ENCODE measurements at regions not wholly inside any gene's neighbourhood (a gene's known extent, or its start where the extent isn't known, plus 50 kb on each side); places are given as distances from the start of the nearest gene placed in this dataset.

GRCh38 chr5:90301248-90301647 is 108.3 kb downstream of the CETN3 start:
- no peak overlapping the region for H3K4me3 ChIP-seq (replicated peaks in 1 of 3; ENCODE audit: insufficient read depth in 1 of 3, low read depth in 1 of 3, low read length in 3 of 3)
- DNase-seq (ENCODE audit: low read depth, low spot score): no peak
- H2AFZ ChIP-seq (ENCODE audit: low read depth, low read length): no peak overlapping the region
- H3K4me2 ChIP-seq (ENCODE audit: insufficient read depth, low read length): no peak overlapping the region
- FAIRE-seq: no peak
- dilution Hi-C loops (cut with MboI; ENCODE audit: extremely low pct_ligation_motif_present, low sequenced_read_pairs): no loop called here
- no peak overlapping the region for H3K9ac ChIP-seq (replicated peaks; ENCODE audit: extremely low read depth, insufficient read depth, low read length)
- no peaks in the 10 kb centered on the region for H3K27me3 ChIP-seq (ENCODE audit: control insufficient read depth in 2 of 2, insufficient read depth in 2 of 2, low read length in 2 of 2)
- no peaks in the 10 kb centered on the region for H3K4me1 ChIP-seq (ENCODE audit: control insufficient read depth, extremely low read depth, insufficient read depth, low read length)
- no peaks in the 10 kb centered on the region for H3K9me3 ChIP-seq (replicated peaks; ENCODE audit: control insufficient read depth, insufficient read depth, low read length)
- no peak overlapping the region for H3K27ac ChIP-seq (ENCODE audit: insufficient read depth, low read depth, low read length)
- no TSS peak for BruUV-seq (replicated peaks)
- intact Hi-C loops (cut with micrococcal nuclease): no loop called here
- ChIA-PET POLR2A (no interaction called here), CTCF (interaction anchor here (0.7 to 1.6 kb wide), 2 partner anchors 13 to 86 kb away, joined by 3 read pairs; no protein-coding TSS in a partner anchor)
- no peaks in the 10 kb centered on the region for H3K79me2 ChIP-seq (ENCODE audit: control insufficient read depth, insufficient read depth, low read length)
- no peaks in the 10 kb centered on the region for H3K9me1 ChIP-seq (replicated peaks; ENCODE audit: control insufficient read depth, extremely low read depth, insufficient read depth, low read length)
- TF ChIP-seq MAX (IDR thresholded peaks at IDR 0.05; ENCODE audit: insufficient read depth, insufficient read length): no peak
- TF ChIP-seq POLR2A (IDR thresholded peaks at IDR 0.05; ENCODE audit: low read depth, low read length): no peak
- no peak for TF ChIP-seq FOS (IDR thresholded peaks at IDR 0.05; ENCODE audit: borderline replicate concordance, insufficient read depth, low read length)
- TF ChIP-seq, protein P1, sequence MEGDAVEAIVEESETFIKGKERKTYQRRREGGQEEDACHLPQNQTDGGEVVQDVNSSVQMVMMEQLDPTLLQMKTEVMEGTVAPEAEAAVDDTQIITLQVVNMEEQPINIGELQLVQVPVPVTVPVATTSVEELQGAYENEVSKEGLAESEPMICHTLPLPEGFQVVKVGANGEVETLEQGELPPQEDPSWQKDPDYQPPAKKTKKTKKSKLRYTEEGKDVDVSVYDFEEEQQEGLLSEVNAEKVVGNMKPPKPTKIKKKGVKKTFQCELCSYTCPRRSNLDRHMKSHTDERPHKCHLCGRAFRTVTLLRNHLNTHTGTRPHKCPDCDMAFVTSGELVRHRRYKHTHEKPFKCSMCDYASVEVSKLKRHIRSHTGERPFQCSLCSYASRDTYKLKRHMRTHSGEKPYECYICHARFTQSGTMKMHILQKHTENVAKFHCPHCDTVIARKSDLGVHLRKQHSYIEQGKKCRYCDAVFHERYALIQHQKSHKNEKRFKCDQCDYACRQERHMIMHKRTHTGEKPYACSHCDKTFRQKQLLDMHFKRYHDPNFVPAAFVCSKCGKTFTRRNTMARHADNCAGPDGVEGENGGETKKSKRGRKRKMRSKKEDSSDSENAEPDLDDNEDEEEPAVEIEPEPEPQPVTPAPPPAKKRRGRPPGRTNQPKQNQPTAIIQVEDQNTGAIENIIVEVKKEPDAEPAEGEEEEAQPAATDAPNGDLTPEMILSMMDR (IDR thresholded peaks at IDR 0.05; ENCODE audit: extremely low read depth in 1 of 2, insufficient read depth in 1 of 2, low read depth in 1 of 2, low read length in 2 of 2): no peak
- TF ChIP-seq JUN (IDR thresholded peaks at IDR 0.05; ENCODE audit: borderline replicate concordance, insufficient read depth, insufficient read length, low read depth): no peak
- no peak for TF ChIP-seq MYC (IDR thresholded peaks at IDR 0.05; ENCODE audit: low read depth, low read length)
- TF ChIP-seq GATA2 (IDR thresholded peaks at IDR 0.05; ENCODE audit: insufficient read depth, insufficient read length, low read depth, low read length): no peak
- no peak for TF ChIP-seq POLR2AphosphoS5 (IDR thresholded peaks at IDR 0.05; ENCODE audit: insufficient read depth, low read depth, low read length)
- TF ChIP-seq EZH2 (IDR thresholded peaks at IDR 0.05; ENCODE audit: borderline replicate concordance, low read depth, low read length, severe bottlenecking): no peak
- H3K36me3 ChIP-seq (ENCODE audit: control insufficient read depth in 2 of 2, extremely low read depth in 1 of 2, insufficient read depth in 2 of 2, low read length in 2 of 2): no peaks in the 10 kb centered on the region
- no peaks in the 10 kb centered on the region for H4K20me1 ChIP-seq (replicated peaks; ENCODE audit: control insufficient read depth, extremely low read depth, insufficient read depth, low read length)

Measured in endothelial cell of umbilical vein (primary cell).